ENCODE measurements at regions not wholly inside any gene's neighbourhood (a gene's known extent, or its start where the extent isn't known, plus 50 kb on each side); places are given as distances from the start of the nearest gene placed in this dataset.
A peak's percentile ranks its signal among the peaks of the same experiment; 100 is the strongest.
"Not testable (repeated sequence)": the region's sequence is repeated elsewhere in the genome, so short reads cannot be mapped to it uniquely, and the experiment has no call there.

DNA sequence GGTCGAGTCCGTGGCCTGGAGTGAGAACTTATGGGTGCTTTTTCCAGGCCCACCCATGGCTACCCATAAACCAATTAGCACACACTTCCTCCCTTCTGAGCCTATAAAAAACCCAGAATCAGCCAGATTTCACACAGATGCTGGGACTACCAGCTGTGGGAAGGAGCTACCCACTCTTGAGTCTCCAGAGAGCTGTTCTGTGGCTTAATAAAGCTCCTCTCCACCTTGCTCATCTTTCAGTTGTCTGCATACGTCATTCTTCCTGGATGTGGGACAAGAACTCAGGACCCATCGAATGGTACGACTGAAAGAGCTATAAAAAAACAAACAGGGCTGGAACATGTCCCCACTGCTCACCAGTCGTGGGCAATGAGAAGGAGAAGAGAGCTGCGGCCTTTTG is 555.4 kb upstream of the CCDC54 start:
- DNase-seq: no peak

DNA sequence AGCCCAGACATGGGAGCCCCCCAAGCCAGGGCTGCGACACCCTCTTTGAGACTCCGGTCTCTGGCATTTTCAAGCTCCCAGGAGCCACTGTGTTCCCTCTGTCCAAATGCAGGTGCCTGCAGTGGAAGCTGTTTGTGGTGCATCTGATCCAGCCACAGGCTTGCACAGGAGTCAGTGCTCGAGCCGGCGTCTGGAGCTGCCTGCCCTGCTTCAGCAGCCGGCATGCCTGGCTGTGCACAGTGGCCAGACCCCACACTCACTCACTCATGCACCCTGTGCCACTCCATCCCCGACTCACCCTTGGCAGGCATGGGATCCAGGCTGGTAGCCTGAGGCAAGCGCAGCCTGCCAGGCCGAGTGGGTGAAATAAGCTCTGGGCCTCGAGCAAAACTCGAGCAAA is 555.0 kb upstream of the CCDC54 start:
- DNase-seq: no peak

DNA sequence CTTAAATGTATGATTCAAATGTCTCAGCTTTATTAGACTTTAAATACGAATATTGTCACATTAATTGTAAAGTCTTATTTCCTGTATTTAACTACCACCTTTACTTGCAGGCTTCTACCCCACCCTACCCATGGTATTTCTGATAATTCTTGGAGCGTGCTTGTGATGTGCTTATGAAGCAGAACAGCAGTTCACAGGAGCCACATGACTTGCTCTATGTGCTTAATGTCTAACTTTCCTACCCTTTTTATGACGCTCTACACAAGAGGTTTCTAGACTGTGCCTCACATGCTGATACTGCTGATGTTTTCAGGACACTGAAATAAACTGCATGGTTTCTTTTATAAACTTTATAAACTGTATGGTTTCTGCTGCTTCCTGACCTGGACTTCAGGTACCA is 553.5 kb upstream of the CCDC54 start:
- peak; percentile 25 for DNase-seq

DNA sequence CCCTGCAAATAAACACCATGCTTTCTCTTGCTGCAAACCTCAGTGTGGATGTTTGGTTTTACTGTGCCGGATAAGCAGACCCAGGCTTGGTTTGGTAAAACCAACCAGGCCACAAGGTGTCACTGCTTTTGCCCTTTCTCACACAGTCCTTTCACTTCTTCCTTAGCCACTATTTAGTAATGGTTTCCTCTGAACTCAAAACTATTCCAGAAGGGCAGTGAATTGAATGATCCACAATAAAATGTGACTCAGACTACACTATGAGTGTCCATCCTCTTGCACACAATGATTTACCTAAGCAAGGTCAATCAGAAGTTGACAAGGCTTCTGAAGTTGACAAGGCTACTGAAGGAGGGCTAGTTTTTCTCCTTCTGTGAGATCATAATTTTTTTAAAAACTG is 552.4 kb upstream of the CCDC54 start:
- no peak for DNase-seq

DNA sequence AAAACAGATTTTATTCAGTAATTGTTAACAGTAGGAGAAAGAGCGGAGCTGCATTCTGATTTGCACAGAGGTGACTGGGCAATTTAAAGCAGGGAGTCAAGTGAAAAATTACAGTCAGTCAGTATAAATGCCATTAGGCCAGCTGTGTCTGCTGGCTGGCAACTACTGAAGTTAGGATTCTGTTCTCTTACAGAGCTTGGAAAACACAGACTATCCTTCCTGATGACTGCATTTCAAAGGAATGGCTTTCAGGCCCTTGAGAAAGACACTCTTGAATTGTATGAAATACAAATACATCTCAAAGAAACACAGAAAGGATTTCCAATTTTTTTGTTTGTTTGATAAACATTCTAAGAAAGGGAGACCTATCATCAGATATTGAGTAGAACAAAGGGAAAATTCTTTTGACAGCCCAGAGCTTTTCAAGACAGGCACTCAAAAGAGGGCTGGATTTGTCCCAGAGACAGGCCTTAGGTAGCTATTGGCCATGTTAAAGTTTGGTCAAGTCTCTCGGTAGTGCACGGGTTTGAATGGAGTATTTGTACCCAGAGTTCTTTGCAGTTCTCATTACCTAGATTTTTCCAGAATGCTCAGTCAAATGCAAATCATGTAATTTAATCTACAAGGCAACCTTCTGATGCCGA is 551.2 kb upstream of the CCDC54 start:
- no peak for DNase-seq

DNA sequence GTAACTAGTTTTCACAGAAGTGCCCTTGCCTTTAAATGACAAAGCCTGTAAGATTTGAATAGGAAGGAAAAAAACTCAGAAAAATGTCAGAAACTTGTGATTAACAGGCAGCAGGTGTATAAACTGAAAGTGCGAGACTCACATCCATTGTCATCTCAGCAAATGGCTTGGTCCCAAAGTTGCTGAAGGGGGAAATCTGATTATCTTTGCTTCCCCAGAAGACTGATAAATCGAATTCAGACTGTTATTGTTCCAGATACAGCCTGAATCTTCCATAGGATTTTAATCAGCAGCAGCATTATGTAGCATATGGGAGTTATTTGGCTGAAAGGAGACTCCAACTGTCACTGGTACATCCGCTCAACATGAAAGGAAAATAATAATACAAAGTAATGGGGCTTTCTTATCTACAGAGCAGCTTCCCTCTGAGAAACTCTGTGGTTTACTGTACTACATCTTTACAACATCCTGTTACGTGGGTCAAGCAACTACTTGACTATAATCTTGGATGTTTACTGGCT is 550.4 kb upstream of the CCDC54 start:
- no peak for DNase-seq

DNA sequence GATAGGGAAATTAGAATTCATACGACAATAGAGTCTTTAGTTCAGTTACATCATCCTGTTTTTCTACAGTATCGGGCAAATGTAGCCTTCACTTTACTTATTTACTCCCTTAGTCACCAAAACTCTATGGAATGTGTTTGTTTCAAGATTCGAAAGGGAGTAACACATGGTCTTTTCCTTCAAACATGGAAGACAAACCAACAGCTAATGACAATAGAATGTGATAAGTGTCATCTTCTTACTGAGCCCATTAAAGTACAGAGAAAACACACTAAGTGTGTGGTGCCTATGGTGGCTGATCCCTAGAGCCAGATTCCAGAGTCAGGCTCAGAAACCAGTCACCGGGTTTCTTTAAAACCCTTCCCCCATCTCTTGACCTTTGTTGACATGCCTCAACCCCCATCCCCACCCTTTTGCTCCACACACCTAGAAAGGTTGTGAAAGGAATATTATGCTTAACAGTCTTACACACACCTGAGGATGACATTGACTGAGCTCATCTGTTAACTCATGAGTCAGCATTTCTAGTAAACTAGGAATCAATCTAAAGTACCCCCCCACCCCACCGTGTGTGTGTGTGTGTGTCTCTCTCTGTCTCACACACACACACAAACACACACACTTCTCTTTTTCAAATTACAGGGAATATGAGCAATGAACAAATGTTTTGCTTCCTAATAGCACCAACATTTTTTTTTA is 549.6 kb upstream of the CCDC54 start:
- DNase-seq: no peak

DNA sequence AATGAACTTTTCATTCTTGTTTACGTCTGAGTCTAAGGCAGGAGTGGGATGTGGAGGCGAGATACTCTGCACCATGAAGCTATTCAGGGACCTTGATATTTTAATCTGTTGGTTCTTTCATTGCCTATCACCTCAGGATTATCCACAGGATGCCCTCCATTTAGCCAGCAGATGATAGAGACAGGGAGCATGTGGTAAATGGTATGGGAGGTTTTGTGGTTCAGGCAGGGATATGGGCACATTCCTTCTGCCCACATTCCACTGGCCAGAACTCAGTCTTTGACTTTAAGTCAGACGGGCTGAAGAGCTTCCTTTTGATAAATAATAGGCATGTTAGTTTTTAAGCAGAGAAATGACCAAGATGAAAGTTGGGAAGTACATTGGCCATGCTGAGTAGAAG is 548.0 kb upstream of the CCDC54 start:
- no peak for DNase-seq

DNA sequence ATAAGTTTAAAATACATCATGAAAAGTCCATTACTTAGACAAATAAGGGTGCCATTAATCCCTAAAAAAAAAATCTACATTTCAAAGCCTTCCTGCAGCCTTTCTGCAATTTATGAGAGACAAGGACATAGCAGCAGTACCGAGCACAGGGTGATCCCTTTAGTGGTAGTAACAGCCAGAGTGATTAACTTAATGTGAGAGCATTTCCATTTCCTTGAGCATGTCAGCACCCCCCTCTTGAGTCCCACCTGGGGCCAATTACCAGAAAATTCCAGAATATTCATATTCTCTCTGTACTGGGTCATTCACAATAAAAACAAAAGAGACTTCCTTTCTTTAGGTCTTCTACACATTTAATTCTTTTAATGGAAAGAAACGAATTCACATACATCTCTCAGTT is 546.9 kb upstream of the CCDC54 start:
- no peak for DNase-seq

DNA sequence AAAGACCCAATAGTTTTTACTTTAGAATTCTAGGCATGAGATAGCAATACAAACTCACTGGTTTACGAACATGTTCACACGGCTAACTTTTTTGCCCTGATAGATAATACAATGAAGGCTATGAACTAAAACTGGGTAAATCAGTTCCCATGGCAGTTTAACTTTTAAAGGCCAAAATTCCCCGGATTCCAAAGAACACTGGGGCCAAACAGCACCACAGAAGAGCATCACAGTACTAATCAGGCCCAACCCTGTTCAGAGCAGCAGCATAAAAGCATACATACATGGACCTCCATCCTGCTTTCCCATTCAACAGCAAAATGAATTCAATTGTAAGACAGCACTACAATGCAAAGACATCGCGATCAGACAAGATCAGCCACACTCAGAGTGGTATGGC is 540.3 kb upstream of the CCDC54 start:
- DNase-seq: no peak

DNA sequence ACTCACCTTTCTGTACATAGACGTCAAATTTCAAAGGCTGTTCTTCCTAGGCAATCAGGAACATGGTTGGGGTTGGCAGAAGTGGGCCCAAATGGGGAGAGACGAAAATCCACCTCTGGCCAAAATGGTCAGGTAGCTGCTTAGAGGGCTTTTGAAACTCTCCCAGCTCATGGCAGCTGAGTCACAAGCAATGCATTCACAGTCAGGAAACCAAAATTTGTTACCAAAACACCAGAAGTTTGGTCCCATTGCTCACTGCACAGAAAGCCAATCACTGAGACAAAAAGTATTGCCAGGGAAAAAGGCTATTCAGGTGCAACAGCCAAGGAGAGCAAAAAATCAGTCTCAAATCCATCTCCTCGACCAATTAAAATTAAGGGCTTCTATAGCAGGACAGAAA is 539.6 kb upstream of the CCDC54 start:
- DNase-seq: no peak

DNA sequence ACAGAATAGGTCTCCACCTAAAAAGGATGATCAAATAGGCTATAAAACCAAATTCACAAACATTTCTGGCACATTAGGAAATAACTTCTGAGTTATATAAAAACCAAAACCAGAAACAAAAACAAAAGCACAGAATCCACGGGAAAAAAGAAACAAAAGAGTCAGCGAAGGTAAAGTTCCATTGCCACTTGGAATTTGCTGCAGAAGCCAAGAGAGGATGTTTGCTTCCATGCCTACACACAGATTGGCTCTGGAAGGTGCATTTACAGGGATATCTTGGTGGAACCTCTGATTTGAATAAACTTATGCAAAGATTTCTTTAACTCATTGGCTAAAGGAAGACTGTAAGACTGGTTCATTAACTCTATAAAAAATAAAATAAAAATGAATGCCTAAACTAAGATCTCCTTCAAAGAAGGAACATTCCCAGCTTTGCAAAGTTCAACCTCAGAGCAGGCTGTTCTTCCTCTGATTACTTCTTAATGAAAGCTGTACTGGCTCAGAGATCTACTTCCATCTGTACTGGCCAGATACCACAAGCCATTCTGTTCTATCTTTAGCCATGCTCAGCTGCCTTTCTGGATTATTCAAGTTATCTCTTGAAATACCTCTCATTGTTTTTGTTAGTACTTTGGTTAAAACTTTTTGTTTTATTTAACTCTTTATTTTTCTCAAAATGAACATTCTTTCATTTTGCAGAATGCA is 537.5 kb upstream of the CCDC54 start:
- DNase-seq: no peak

DNA sequence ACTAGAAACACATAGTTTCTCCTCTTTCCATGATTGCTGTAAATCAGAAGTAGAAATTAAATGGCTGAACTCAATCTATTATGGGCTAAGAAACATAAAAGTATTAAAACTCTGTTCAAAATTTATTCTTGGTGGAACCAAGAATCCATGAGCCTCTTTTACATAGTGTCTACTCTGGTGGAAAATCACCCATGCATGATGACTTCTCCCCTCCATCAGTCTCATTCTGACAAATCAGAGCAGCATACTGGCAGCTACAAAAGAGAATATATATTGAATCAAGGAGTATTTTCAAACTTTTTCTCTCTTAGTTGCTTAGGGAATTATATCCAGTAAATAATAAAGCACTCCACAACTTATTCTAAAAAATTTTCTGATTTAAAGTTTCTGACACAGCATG is 536.9 kb upstream of the CCDC54 start:
- DNase-seq: no peak

DNA sequence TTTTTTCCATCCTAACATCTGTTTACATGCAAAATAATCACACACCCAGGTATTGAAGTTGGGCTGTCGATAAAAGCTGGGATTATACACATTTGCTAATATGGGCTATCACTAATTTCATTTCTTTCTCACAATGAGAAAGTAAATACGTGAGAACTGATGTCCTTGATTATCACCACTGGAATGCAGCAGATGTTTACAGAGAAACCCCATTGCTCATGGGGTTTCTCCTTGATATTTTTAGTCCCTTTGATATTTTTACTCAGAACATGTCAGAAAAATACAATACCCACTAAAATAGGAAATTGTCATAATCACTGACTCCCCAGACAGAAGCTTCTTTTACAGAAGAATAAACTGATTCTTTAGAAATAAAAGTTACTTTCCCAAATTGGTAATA is 535.1 kb upstream of the CCDC54 start:
- no peak for DNase-seq

DNA sequence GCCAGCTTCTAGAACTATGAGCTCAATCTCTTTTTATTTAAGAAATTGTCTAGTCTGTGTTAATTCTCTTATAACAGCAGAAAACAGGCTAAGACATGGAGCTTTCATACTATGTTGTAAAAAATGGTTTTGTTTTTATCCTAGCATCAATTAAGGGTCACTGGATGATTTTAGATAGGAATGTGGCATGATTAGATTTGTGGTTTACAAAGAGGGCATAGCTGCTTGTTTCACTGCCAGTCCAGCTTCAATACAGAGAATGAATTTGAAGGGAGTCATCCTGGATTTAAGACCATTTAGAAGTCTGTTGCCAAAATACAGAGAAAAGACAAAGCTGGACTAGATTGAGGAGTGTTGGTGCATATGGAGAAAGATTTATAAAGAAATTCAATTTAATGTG is 532.6 kb upstream of the CCDC54 start:
- no peak for DNase-seq

DNA sequence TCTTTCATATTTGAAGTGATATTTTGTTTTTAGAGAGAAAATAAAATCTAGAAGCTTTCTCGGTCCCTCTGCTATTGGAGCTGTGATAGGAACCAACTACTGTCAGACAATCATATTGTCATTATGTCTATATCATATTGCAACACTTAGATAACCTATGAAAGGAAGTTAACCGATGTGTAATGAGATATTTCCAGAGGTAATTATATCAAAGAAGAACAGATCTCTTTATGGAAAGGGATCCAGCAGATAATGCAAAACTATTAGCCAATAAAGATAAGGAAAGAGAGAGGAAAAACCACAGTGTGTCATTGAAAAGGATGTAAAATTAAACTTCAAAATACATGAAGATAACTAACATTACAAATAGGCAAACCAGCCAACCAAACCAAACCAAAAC is 529.1 kb upstream of the CCDC54 start:
- DNase-seq: no peak

DNA sequence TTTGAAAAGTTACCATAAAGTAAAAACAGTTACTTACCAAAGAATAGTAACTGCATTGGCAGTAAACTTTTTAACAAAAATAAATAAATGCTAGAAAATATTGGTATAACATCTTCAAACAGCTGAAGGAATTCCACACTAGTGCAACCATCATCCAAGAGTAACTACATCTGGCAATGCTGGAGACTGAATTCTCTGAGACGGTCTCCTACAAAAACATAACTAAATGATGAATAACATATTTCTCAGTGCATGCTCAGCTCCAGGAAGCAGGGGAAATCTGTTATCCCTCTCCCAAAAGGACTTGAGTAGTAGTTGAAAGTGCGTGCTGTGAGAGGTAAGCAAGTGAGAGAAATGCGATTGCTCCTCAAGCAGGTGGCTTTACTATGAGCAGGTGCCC is 526.8 kb upstream of the CCDC54 start:
- DNase-seq: no peak

DNA sequence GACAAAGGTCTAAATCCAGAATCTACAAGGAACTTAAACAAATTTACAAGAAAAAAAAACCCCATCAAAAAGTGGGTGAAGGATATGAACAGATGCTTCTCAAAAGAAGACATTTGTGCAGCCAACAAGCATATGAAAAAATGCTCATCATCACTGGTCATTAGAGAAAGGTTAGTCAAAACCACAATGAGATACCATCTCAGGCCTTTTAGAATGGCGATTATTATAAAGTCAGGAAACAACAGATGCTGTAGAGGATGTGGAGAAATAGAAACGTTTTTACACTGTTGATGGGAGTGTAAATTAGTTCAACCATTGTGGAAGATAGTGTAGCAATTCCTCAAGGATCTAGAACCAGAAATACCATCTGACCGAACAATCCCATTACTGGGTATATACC is 518.9 kb upstream of the CCDC54 start:
- not testable (repeated sequence) for DNase-seq

DNA sequence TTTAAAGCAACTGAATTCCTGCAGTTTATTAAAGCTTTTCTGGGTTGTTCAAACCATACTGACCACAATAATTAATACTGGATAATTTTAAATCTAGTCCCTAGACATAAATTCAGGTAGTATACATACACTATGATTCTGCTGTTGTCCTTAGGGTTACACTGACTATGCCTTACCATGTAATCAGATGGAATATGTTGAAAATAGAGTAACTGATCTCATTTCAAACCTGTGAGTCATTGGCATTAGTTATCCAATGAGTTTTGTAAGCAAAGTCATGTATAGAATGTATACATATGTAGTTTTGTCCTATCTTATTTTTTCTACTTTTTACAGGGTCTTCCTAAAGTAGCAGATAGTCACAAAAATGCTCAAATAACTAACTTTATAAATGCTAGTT is 517.1 kb upstream of the CCDC54 start:
- no peak for DNase-seq

DNA sequence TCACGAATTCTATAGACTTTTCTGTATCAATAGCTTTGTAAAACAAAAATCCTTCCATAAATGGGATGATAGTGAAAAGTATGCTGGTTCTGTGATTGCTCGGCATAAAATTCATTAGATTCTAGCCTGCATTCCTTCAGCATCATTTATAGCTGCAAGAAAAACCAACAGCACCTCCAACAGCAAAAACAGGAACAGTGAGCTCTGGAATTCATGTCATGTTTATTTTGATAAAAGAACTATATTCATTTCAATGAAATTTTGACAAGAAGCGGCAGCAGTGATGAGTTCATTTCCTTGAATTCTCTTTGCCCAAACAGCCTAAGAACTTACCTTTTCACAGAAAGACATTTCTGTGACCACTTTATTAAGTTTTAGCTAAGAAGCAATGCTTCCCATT is 515.2 kb upstream of the CCDC54 start:
- peak; percentile 27 for DNase-seq

DNA sequence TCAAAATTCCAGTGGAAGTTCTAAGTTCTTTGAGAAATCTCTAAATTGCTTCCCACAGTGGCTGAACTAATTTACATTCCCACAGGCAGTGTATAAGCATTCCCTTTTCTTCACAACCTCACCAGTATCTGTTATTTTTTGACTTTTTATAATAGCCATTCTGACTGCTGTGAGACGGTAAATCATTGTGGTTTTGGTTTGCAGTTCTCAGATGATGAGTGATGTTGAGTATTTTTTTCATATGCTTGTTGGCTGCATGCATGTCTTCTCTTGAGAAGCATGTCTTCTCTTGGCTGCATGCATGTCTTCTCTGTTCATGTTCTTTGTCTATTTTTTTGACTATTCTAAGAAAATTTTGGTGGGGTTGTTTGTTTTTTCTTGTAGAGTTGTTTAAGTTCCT is 499.6 kb upstream of the CCDC54 start:
- DNase-seq: no peak

DNA sequence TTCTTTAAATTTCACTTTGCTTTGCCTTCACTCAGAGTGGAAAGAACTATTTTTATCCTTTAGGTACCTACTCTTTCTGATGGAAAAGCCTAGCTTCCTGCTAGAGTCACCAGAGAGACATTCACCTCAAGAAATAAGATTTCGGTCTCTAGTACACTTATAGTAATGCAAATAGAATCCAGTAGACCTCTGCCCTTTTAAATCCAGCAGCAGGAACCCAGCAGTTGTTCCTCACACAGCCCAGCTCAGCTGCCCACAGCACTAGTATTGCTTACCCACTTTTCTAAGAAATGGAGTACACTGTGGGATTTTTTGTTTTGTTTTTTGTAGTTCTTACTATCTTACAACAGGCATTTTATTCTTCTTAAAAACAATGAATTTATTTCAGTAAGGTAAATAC is 497.0 kb upstream of the CCDC54 start:
- no peak for DNase-seq

DNA sequence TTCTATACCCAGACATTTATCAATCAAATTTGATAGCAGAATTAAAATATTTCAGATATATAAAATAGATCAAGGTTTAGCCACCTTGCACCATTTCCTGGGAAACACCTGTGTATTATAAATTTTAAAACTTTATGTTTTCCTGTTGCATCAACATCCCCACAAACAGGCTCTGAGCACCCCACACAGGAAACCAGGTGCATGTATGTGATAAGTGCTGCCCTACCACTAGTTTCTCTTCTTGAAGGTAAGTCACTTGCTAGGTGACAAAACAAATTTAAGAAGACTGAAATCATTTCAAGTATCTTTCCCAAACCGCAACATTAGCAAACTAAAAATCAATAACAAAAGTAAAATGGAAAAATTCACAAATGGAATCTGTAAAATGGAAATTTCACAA is 496.1 kb upstream of the CCDC54 start:
- DNase-seq: no peak

DNA sequence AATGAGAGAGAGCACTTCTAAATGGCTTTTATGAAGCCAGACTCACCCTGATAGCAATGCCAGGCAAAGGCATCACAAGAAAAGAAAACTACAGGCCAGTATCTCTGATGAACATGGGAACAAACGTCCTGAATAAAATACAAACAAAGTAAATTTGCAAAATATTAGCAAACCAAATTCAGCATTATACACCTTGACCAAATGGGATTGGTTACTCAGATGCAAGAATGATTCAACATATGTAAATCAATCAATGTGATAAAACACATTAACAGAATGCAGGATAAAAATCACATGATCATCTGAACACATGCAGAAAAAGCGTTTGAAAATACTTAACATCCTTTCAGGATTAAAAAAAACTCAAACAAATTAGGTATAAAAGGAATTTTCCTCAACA is 494.9 kb upstream of the CCDC54 start:
- no peak for DNase-seq

All from left kidney (tissue), 1 donor.